IMR-90 (cell line): ENCODE measurements at regions not wholly inside any gene's neighbourhood (a gene's known extent, or its start where the extent isn't known, plus 50 kb on each side); places are given as distances from the start of the nearest gene placed in this dataset.

Source experiments
- BHLHE40 ChIP-seq: fragments of 150-350 bp; IDR thresholded peaks from 2 replicates; pipeline ENCODE4 v1.6.1; 2016; ENCODE audit warnings: mild to moderate bottlenecking, low read depth, low read length
- CEBPB ChIP-seq: IDR thresholded peaks from 2 replicates; pipeline ENCODE4 v1.6.1; 2012; ENCODE audit warnings: low read depth, low read length, improper control_type of control experiment
- CHD1 ChIP-seq: IDR thresholded peaks from 2 replicates; pipeline ENCODE4 v1.6.1; 2012; ENCODE audit warnings: low read depth, low read length, improper control_type of control experiment
- FOS ChIP-seq: fragments of 150-350 bp; IDR thresholded peaks from 2 replicates; pipeline ENCODE4 v1.6.1; 2016; ENCODE audit warnings: low read depth, low read length
- MAFK ChIP-seq: IDR thresholded peaks from 2 replicates; pipeline ENCODE4 v1.6.1; 2012; ENCODE audit warnings: low read depth, low read length, improper control_type of control experiment
- MXI1 ChIP-seq: IDR thresholded peaks from 2 replicates; pipeline ENCODE4 v1.6.1; 2012; ENCODE audit warnings: low read depth, mild to moderate bottlenecking, low read length, moderate library complexity, borderline replicate concordance
- NFE2L2 ChIP-seq: fragments of 150-350 bp; IDR thresholded peaks from 2 replicates; pipeline ENCODE4 v1.6.1; 2016; ENCODE audit warnings: low read depth, mild to moderate bottlenecking, low read length
- POLR2A ChIP-seq: IDR thresholded peaks from 2 replicates; pipeline ENCODE4 v1.6.1; 2012; ENCODE audit warnings: mild to moderate bottlenecking, low read depth, low read length
- RAD21 ChIP-seq: IDR thresholded peaks from 2 replicates; pipeline ENCODE4 v1.6.1; 2012; ENCODE audit warnings: low read length, improper control_type of control experiment
- RCOR1 ChIP-seq: IDR thresholded peaks from 2 replicates; pipeline ENCODE4 v1.6.1; 2012; ENCODE audit warnings: mild to moderate bottlenecking, low read length, improper control_type of control experiment; ENCODE audit not compliant: insufficient replicate concordance
- RFX5 ChIP-seq: IDR thresholded peaks from 2 replicates; pipeline ENCODE4 v1.8.0; 2012; ENCODE audit warnings: low read depth, mild to moderate bottlenecking, low read length, moderate library complexity
- TF ChIP-seq, protein P1 (sequence below): conservative IDR thresholded peaks from 2 replicates; pipeline ENCODE4 v1.5.1; 2012; ENCODE audit warnings: mild to moderate bottlenecking, low read depth, low read length, improper control_type of control experiment
- TF ChIP-seq, protein P2 (sequence below): fragments of 150-350 bp; IDR thresholded peaks from 2 replicates; pipeline ENCODE4 v1.6.1; 2016; ENCODE audit warnings: low read depth, mild to moderate bottlenecking, low read length, moderate library complexity, borderline replicate concordance

GRCh38 chr12:87866578-87867292, 162.5 kb downstream of the C12orf50 start:
- TF ChIP-seq BHLHE40: no peak
- TF ChIP-seq POLR2A: no peak
- no peak for TF ChIP-seq CEBPB
- TF ChIP-seq CHD1: no peak
- peak; percentile 51 for TF ChIP-seq RAD21
- TF ChIP-seq, protein P1, sequence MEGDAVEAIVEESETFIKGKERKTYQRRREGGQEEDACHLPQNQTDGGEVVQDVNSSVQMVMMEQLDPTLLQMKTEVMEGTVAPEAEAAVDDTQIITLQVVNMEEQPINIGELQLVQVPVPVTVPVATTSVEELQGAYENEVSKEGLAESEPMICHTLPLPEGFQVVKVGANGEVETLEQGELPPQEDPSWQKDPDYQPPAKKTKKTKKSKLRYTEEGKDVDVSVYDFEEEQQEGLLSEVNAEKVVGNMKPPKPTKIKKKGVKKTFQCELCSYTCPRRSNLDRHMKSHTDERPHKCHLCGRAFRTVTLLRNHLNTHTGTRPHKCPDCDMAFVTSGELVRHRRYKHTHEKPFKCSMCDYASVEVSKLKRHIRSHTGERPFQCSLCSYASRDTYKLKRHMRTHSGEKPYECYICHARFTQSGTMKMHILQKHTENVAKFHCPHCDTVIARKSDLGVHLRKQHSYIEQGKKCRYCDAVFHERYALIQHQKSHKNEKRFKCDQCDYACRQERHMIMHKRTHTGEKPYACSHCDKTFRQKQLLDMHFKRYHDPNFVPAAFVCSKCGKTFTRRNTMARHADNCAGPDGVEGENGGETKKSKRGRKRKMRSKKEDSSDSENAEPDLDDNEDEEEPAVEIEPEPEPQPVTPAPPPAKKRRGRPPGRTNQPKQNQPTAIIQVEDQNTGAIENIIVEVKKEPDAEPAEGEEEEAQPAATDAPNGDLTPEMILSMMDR: peak; percentile 53
- no peak for TF ChIP-seq RFX5
- TF ChIP-seq MXI1: no peak
- TF ChIP-seq MAFK: no peak
- no peak for TF ChIP-seq NFE2L2
- no peak for TF ChIP-seq FOS
- TF ChIP-seq, protein P2, sequence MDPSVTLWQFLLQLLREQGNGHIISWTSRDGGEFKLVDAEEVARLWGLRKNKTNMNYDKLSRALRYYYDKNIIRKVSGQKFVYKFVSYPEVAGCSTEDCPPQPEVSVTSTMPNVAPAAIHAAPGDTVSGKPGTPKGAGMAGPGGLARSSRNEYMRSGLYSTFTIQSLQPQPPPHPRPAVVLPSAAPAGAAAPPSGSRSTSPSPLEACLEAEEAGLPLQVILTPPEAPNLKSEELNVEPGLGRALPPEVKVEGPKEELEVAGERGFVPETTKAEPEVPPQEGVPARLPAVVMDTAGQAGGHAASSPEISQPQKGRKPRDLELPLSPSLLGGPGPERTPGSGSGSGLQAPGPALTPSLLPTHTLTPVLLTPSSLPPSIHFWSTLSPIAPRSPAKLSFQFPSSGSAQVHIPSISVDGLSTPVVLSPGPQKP: no peak
- no peak for TF ChIP-seq RCOR1
